ENCODE measurements at regions not wholly inside any gene's neighbourhood (a gene's known extent, or its start where the extent isn't known, plus 50 kb on each side); places are given as distances from the start of the nearest gene placed in this dataset.
"Not testable (repeated sequence)": the region's sequence is repeated elsewhere in the genome, so short reads cannot be mapped to it uniquely, and the experiment has no call there.

- H2AFZ ChIP-seq (ENCODE audit: low read length); H3K27ac ChIP-seq (ENCODE audit: extremely low read length, insufficient read depth, low read length); FAIRE-seq; in situ Hi-C loops (cut with HindIII; ENCODE audit: extremely low pct_ligation_motif_present, low pct_unique_long_range_greater_than_20kb); H3K4me1 ChIP-seq (ENCODE audit: insufficient read depth, low read length); ATAC-seq; H3K4me2 ChIP-seq (ENCODE audit: low read depth, low read length); H3K36me3 ChIP-seq (replicated peaks in 1 of 2; ENCODE audit: control insufficient read depth in 1 of 2, insufficient read depth in 2 of 2, low read length in 2 of 2); CTCF ChIA-PET (ENCODE audit: low intra/inter-chr PET ratio, low total read pairs); DNase-seq (ENCODE audit: low spot score); H3K79me2 ChIP-seq (ENCODE audit: insufficient read depth, low read length); H4K20me1 ChIP-seq (ENCODE audit: insufficient read depth, low read length); intact Hi-C loops (cut with micrococcal nuclease; ENCODE audit: unreplicated experiment); H3K4me3 ChIP-seq (replicated peaks in 1 of 3; ENCODE audit: insufficient read depth in 1 of 3, low read depth in 2 of 3, low read length in 3 of 3); BruUV-seq (replicated peaks); H3K9me3 ChIP-seq (ENCODE audit: low read length); POLR2A ChIA-PET; H3K27me3 ChIP-seq (ENCODE audit: control insufficient read depth in 1 of 2, insufficient read depth in 2 of 2, low read length in 2 of 2); H3K9ac ChIP-seq (ENCODE audit: insufficient read depth, low read depth, low read length): not testable (repeated sequence)
- WGBS (ENCODE audit: low lambda C conversion rate): 24% methylated on average over 5 of the region's 11 CpGs
Observed at GRCh38 chr6:101157638-101158037, 235.9 kb upstream of the GRIK2 start.

DNA sequence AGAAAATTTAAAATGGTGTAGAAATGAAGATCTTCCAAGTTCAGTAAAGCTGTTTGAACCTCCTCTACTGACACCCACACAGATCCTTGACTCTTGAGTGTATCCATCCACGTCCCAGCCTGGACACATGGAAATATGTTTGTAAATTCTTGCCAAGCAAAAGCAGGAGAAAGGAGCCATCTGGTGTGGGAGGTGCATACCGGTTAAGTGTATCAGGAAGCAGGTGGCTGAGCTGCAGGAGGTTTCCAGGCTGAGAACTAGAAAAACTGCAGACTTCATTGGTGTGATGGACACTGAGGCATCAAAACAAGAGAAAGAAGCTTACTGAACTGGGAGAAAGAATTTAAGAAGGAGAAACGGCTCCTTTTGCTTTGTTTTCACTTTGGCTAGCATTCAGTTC, 229.9 kb upstream of the GRIK2 start:
- ATAC-seq: no peak
- Histone ChIP-seq H2AFZ (ENCODE audit: low read length) (no peak overlapping the region), H3K9me3 (ENCODE audit: low read length) (no peaks in the 10 kb centered on the region), H3K4me2 (ENCODE audit: low read depth, low read length) (no peak overlapping the region), H3K27me3 (ENCODE audit: control insufficient read depth in 1 of 2, insufficient read depth in 2 of 2, low read length in 2 of 2) (no peaks in the 10 kb centered on the region), H4K20me1 (ENCODE audit: insufficient read depth, low read length) (no peaks in the 10 kb centered on the region), H3K4me3 (replicated peaks in 1 of 3; ENCODE audit: insufficient read depth in 1 of 3, low read depth in 2 of 3, low read length in 3 of 3) (no peak overlapping the region), H3K36me3 (replicated peaks in 1 of 2; ENCODE audit: control insufficient read depth in 1 of 2, insufficient read depth in 2 of 2, low read length in 2 of 2) (no peaks in the 10 kb centered on the region), H3K79me2 (ENCODE audit: insufficient read depth, low read length) (no peaks in the 10 kb centered on the region), H3K27ac (ENCODE audit: extremely low read length, insufficient read depth, low read length) (no peak overlapping the region), H3K4me1 (ENCODE audit: insufficient read depth, low read length) (no peaks in the 10 kb centered on the region), H3K9ac (ENCODE audit: insufficient read depth, low read depth, low read length) (no peak overlapping the region)
- POLR2A ChIA-PET: no interaction called here
- BruUV-seq (replicated peaks): no TSS peak
- intact Hi-C loops (cut with micrococcal nuclease; ENCODE audit: unreplicated experiment) (no loop called here), in situ Hi-C loops (cut with HindIII; ENCODE audit: extremely low pct_ligation_motif_present, low pct_unique_long_range_greater_than_20kb) (no loop called here)
- TF ChIP-seq HNRNPH1 (optimal IDR thresholded peaks at IDR 0.05; ENCODE audit: low read depth, low read length) (no peak), ZNF772 (CRISPR knock-in tag; IDR thresholded peaks at IDR 0.05) (no peak), ZNF33A (CRISPR knock-in tag; IDR thresholded peaks at IDR 0.05; ENCODE audit: borderline replicate concordance) (no peak), ZNF335 (CRISPR knock-in tag; IDR thresholded peaks at IDR 0.05) (no peak), ZNF580 (CRISPR knock-in tag; IDR thresholded peaks at IDR 0.05; ENCODE audit: borderline replicate concordance, low read depth) (no peak), KAT8 (CRISPR knock-in tag; IDR thresholded peaks at IDR 0.05) (no peak), ARNTL (CRISPR knock-in tag; IDR thresholded peaks at IDR 0.05) (no peak), ZNF513 (CRISPR knock-in tag; conservative IDR thresholded peaks at IDR 0.05) (no peak), ZFX (CRISPR knock-in tag; IDR thresholded peaks at IDR 0.05; ENCODE audit: low read depth) (no peak), HOXA3 (CRISPR knock-in tag; IDR thresholded peaks at IDR 0.05) (no peak), GTF2F1 (IDR thresholded peaks at IDR 0.05; ENCODE audit: low read length) (no peak), XBP1 (CRISPR knock-in tag; IDR thresholded peaks at IDR 0.05) (no peak), ZNF557 (CRISPR knock-in tag; IDR thresholded peaks at IDR 0.05) (no peak), FOXC1 (CRISPR knock-in tag; IDR thresholded peaks at IDR 0.05; ENCODE audit: borderline replicate concordance) (no peak)
- CTCF ChIA-PET (ENCODE audit: low intra/inter-chr PET ratio, low total read pairs): no interaction called here
- 4% methylated on average over 3 of the region's 3 CpGs for WGBS (ENCODE audit: low lambda C conversion rate)
- no peak for FAIRE-seq
- no peak for DNase-seq (ENCODE audit: low spot score)
